NCI-H2171 treated with DMSO at 0.1 percent for 48 hours (cell line): ENCODE measurements at regions not wholly inside any gene's neighbourhood (a gene's known extent, or its start where the extent isn't known, plus 50 kb on each side); places are given as distances from the start of the nearest gene placed in this dataset.

ENCODE experiments used
- DNase-seq: peaks from one replicate; lab custom pipeline; 2025; lab: John Stamatoyannopoulos, UW

- no peak for DNase-seq
These were observed 296.8 kb downstream of the EFNB2 start for GRCh38 chr13:106238690-106239089.

GRCh38 chr13:106234636-106235035 lies 300.8 kb downstream of the EFNB2 start:
- no peak for DNase-seq

- DNase-seq = no peak
These were observed 302.2 kb downstream of the EFNB2 start for GRCh38 chr13:106233134-106233735.

- DNase-seq = no peak
These were observed 302.8 kb downstream of the EFNB2 start for GRCh38 chr13:106232681-106233080.

- no peak for DNase-seq
These were observed 305.0 kb downstream of the EFNB2 start for GRCh38 chr13:106230450-106230849.

GRCh38 chr13:106225126-106225525 lies 310.3 kb downstream of the EFNB2 start:
- DNase-seq = no peak

- no peak for DNase-seq
These were observed 315.3 kb downstream of the EFNB2 start for GRCh38 chr13:106220211-106220610.

GRCh38 chr13:106213028-106213757 lies 322.3 kb downstream of the EFNB2 start:
- no peak for DNase-seq

- no peak for DNase-seq
These were observed 323.0 kb downstream of the EFNB2 start for GRCh38 chr13:106212386-106213010.

GRCh38 chr13:106210324-106210723 lies 325.1 kb downstream of the EFNB2 start:
- DNase-seq = no peak

- DNase-seq = no peak
These were observed 329.6 kb downstream of the EFNB2 start for GRCh38 chr13:106205871-106206270.

GRCh38 chr13:106197496-106197895 lies 338.0 kb downstream of the EFNB2 start:
- DNase-seq = no peak

GRCh38 chr13:106187501-106188095 lies 347.9 kb downstream of the EFNB2 start:
- DNase-seq = no peak

- DNase-seq = no peak
These were observed 348.4 kb downstream of the EFNB2 start for GRCh38 chr13:106187101-106187500.

GRCh38 chr13:106186366-106187030 lies 349.0 kb downstream of the EFNB2 start:
- DNase-seq = no peak

GRCh38 chr13:106184790-106185189 lies 350.7 kb downstream of the EFNB2 start:
- DNase-seq = no peak

GRCh38 chr13:106183410-106184065 lies 351.9 kb downstream of the EFNB2 start:
- no peak for DNase-seq

GRCh38 chr13:106182404-106182803 lies 353.1 kb downstream of the EFNB2 start:
- no peak for DNase-seq

GRCh38 chr13:106178816-106179215 lies 356.6 kb downstream of the EFNB2 start:
- DNase-seq = no peak

GRCh38 chr13:106177146-106177545 lies 358.3 kb downstream of the EFNB2 start:
- no peak for DNase-seq

GRCh38 chr13:106176117-106176516 lies 359.3 kb downstream of the EFNB2 start:
- no peak for DNase-seq
